GM12891 (cell line): ENCODE measurements at regions not wholly inside any gene's neighbourhood (a gene's known extent, or its start where the extent isn't known, plus 50 kb on each side); places are given as distances from the start of the nearest gene placed in this dataset.

Source experiments
- DNase-seq: peaks from one replicate; pipeline ENCODE4 v3.0.0; 2011; ENCODE audit warnings: low spot score; ENCODE audit not compliant: insufficient read length
- FAIRE-seq: peaks from 2 replicates; lab custom pipeline; 2011; peaks lifted over from hg19 to GRCh38; lab: Jason Lieb, UNC
- PAX5 ChIP-seq: IDR thresholded peaks from 2 replicates; pipeline ENCODE4 v1.6.1; 2011; ENCODE audit warnings: low read length, moderate library complexity, mild to moderate bottlenecking; ENCODE audit not compliant: insufficient read depth, severe bottlenecking
- POLR2A ChIP-seq: IDR thresholded peaks from 2 replicates; pipeline ENCODE4 v1.6.1; 2011; ENCODE audit warnings: low read depth, low read length, control low read depth
- POLR2AphosphoS5 ChIP-seq: IDR thresholded peaks from 2 replicates; pipeline ENCODE4 v1.6.1; 2011; ENCODE audit warnings: low read depth, low read length, control low read depth
- POU2F2 ChIP-seq: IDR thresholded peaks from 2 replicates; pipeline ENCODE4 v1.6.1; 2011; ENCODE audit warnings: low read depth, mild to moderate bottlenecking, control low read depth, low read length, moderate library complexity
- SPI1 ChIP-seq: IDR thresholded peaks from 2 replicates; pipeline ENCODE4 v1.6.1; 2011; ENCODE audit warnings: low read depth, low read length, control low read depth
- TAF1 ChIP-seq: IDR thresholded peaks from 2 replicates; pipeline ENCODE4 v1.6.1; 2011; ENCODE audit warnings: low read depth, low read length, control low read depth

DNA sequence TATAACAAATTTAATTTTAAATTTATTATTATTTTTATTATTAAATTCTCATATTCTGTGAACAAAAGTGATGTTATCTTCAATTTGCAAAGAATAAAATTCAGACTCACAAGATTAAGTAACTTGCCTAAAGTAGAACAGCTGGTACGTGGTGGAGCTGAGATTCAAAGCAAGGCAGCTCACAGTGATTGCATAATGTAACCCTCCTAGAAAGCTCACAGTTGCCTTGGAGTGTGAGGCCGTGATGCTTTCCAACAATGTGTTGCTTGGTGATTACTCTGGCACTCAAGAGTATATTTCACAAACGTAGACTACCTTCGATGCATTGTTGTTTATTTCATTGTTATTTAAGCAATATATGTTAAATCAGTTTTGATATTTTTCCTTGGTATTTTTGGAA lies 1039.2 kb upstream of the PABPC4L start:
- FAIRE-seq: no peak
- no peak for DNase-seq
- TF ChIP-seq TAF1: no peak

DNA sequence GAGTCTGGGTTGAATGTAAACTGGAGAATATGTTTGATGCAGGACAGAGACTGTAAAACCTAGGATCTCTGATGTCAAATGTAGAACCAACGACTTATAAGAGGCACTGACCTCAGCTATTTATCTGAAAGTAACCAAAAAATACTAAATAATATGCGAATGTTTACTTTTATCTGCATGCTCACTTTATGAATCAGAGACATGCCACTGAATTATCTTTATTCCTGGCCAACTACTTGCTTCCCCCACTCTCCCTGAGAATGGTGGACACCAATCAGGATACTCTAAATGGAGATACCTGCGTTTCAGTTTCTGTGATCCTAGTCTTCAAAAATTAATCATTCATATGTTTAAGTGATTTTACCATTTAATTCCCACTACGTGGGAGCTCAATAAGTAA lies 1038.4 kb upstream of the PABPC4L start:
- FAIRE-seq (no peak), DNase-seq (no peak)
- TF ChIP-seq SPI1 (no peak), POLR2A (no peak), TAF1 (no peak), PAX5 (no peak), POU2F2 (no peak), POLR2AphosphoS5 (no peak)

DNA sequence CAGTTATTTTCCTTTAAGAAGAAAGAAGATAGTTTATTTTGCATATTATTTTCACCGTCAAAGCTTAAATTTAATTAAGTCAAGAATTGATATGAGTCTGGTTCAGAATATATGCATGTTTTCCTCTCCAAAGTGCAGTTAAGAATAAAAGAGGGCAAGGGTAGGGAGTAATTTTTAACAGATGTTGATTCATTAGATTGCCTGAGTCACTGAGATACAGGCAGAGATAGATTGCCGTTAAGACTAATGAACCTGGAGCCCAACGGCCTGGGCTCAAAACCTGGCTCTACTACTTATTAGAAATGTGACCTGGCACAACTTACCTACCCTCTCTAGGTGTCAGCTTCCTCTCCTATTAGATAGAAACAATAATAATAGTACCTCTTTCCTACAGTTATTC lies 1037.4 kb upstream of the PABPC4L start:
- FAIRE-seq (no peak), DNase-seq (no peak)
- TF ChIP-seq POU2F2 (no peak), POLR2A (no peak), TAF1 (no peak), SPI1 (no peak), POLR2AphosphoS5 (no peak)

DNA sequence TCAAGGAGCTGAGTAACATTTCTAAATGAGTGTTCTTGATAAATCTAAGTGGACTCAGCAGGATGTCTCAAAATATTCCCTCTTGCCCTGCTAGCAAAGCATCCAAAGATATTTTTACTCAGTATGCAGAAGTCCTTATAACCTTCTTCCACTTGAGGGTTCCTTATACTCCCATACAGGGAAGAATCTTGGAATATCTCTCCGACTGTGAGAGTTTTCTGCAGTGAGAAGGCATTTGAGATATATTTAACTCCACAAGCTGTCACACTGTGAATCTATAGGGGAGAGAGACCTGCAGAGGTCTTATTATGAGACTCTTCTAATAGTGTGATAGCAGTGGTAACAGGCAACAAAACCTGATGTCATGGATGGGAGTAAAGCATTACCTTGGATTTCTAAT lies 1034.5 kb upstream of the PABPC4L start:
- TF ChIP-seq SPI1: no peak
- no peak for TF ChIP-seq POLR2A
- TF ChIP-seq POLR2AphosphoS5: no peak
- no peak for TF ChIP-seq POU2F2
- TF ChIP-seq PAX5: no peak
- TF ChIP-seq TAF1: no peak
- FAIRE-seq (no peak), DNase-seq (no peak)

DNA sequence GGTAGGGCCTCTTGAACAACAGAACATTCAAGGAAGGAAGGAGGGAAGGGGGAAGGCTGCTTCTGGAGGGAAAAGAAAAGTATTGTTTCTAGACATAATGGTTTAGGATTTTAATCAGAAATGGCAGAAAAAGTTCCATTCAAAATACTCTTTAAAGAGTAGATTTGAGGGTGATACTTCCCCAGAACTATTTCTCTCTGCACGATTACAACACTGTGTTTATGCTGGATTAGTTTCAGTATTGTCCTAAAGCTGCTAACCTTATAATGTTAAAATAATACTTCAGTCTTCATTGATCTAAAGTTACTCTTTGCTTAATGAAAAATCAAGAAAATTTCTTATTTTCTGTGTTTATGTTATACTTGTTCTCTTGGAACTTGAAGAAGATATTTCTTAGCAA lies 1026.3 kb upstream of the PABPC4L start:
- TF ChIP-seq POLR2AphosphoS5: no peak
- TF ChIP-seq PAX5: no peak
- TF ChIP-seq SPI1: no peak
- no peak for TF ChIP-seq TAF1
- TF ChIP-seq POLR2A: no peak
- TF ChIP-seq POU2F2: no peak
- FAIRE-seq: no peak

GRCh38 chr4:135225551-135225950 lies 1024.0 kb upstream of the PABPC4L start:
- no peak for TF ChIP-seq SPI1
- DNase-seq (no peak), FAIRE-seq (no peak)

More for the DNA sequence above, 1026.3 kb upstream of the PABPC4L start:
- no peak for DNase-seq

DNA sequence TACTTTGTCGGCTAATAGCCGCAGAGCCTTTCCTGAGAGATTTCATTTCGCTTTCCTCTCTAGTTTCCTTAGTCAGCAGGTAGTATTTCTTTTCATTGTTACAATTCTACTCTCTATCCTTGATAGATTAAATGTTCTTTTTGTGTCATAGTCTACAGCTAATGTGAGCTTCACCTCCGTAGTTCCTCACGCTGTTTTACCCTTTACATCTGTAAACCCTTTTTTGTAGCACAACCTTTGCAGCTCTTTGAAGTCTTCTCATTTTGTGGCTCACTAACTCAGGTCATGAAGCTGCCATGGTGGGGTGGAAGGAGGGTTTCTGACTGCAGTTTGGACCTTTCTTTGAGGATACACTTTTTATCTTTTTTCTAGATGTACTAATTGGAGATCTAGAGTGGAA lies 1008.8 kb upstream of the PABPC4L start:
- FAIRE-seq: no peak
- DNase-seq: no peak
- TF ChIP-seq POLR2AphosphoS5 (no peak), TAF1 (no peak), SPI1 (no peak), POLR2A (no peak)

DNA sequence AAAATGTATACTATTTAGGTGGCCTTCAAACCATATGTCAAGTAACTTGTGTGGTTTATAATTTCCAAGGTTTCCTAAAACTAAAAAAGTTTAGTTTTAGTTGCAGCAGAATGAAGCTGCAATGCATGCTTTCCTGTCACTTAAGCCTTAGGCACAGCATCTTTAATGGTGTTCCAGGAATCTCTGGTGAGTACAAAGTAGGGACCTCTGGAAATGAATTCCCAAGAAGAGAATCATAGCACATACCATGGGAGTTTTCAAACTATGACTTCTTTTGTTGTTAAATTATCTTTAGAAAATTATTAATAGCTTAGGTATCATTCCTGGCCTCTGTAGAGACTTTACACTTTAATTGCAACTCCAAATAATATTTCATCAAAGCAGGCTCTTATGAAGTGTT lies 1005.9 kb upstream of the PABPC4L start:
- no peak for TF ChIP-seq POLR2A
- FAIRE-seq: no peak
- DNase-seq: no peak

- TF ChIP-seq POLR2AphosphoS5: no peak
- TF ChIP-seq TAF1: no peak
- TF ChIP-seq POLR2A: no peak
- TF ChIP-seq PAX5: no peak
- no peak for TF ChIP-seq SPI1
- no peak for TF ChIP-seq POU2F2
- DNase-seq (no peak), FAIRE-seq (no peak)
Measured at GRCh38 chr4:135204311-135204710, 1002.7 kb upstream of the PABPC4L start.

- FAIRE-seq (no peak), DNase-seq (no peak)
- TF ChIP-seq PAX5 (no peak), SPI1 (no peak), POU2F2 (no peak), POLR2AphosphoS5 (no peak), TAF1 (no peak), POLR2A (no peak)
Measured at GRCh38 chr4:135201081-135201480, 999.5 kb upstream of the PABPC4L start.

DNA sequence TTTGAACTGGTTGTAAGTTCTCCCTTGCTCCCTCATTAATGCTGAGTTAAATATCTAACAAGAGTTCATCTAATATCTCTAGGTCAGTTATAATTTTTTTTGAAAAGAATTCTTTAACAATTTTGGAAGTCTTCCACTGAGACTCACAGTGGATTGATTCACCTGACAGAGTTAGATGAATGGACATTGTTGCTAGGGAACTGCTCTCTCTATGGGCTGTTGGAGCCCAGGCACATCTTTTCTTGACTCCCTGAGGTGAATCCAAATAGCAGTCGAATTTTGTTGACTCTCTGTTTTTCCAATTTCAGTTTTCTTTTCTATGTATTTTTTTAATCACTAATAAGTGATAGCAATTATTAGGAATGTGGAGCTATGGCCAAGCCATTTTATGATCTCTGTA lies 996.1 kb upstream of the PABPC4L start:
- no peak for DNase-seq
- no peak for TF ChIP-seq PAX5
- TF ChIP-seq POLR2A: no peak
- no peak for TF ChIP-seq POU2F2
- TF ChIP-seq TAF1: no peak
- no peak for TF ChIP-seq SPI1
- TF ChIP-seq POLR2AphosphoS5: no peak
- no peak for FAIRE-seq
